H9 (cell line): ENCODE measurements at regions not wholly inside any gene's neighbourhood (a gene's known extent, or its start where the extent isn't known, plus 50 kb on each side); places are given as distances from the start of the nearest gene placed in this dataset.

Experiments
- DNase-seq: peaks from one replicate; pipeline ENCODE4 v3.0.0-alpha.2; 2017
- H2AFZ ChIP-seq: one replicate; pipeline ENCODE4 v1.6.1; 2013; ENCODE audit warnings: mild to moderate bottlenecking, low read length, control low read depth, moderate library complexity
- H2AK5ac ChIP-seq: 2 replicates; pipeline ENCODE4 v1.6.1; 2013; ENCODE audit warnings: low read length, control low read depth, mixed read lengths; ENCODE audit not compliant: insufficient read length
- H2BK120ac ChIP-seq: one replicate; pipeline ENCODE4 v1.6.1; 2013; ENCODE audit warnings: low read depth, mild to moderate bottlenecking, low read length, control low read depth, inconsistent platforms; ENCODE audit not compliant: poor library complexity, severe bottlenecking
- H2BK12ac ChIP-seq: 2 replicates; pipeline ENCODE4 v1.6.1; 2013; ENCODE audit warnings: low read length, control low read depth, mixed read lengths, low read depth; ENCODE audit not compliant: insufficient read length
- H2BK15ac ChIP-seq: 2 replicates; pipeline ENCODE4 v1.6.1; 2013; ENCODE audit warnings: low read depth, low read length, control low read depth
- H2BK20ac ChIP-seq: one replicate; pipeline ENCODE4 v1.6.1; 2013; ENCODE audit warnings: low read depth, mild to moderate bottlenecking, low read length, control low read depth, inconsistent platforms; ENCODE audit not compliant: poor library complexity, severe bottlenecking
- H2BK5ac ChIP-seq: 2 replicates; pipeline ENCODE4 v1.6.1; 2013; ENCODE audit warnings: low read length, control low read depth, mixed read lengths; ENCODE audit not compliant: insufficient read length
- H3K14ac ChIP-seq: 2 replicates; pipeline ENCODE4 v1.6.1; 2013; ENCODE audit warnings: low read length, control low read depth; ENCODE audit not compliant: insufficient read depth
- H3K18ac ChIP-seq: 2 replicates; pipeline ENCODE4 v1.6.1; 2013; ENCODE audit warnings: low read depth, mild to moderate bottlenecking, mixed read lengths, low read length, control low read depth; ENCODE audit not compliant: insufficient read length
- H3K23ac ChIP-seq: 2 replicates; pipeline ENCODE4 v1.6.1; 2013; ENCODE audit warnings: low read length, control low read depth, mixed read lengths, low read depth; ENCODE audit not compliant: insufficient read length
- H3K23me2 ChIP-seq: 2 replicates; pipeline ENCODE4 v1.6.1; 2013; ENCODE audit warnings: low read depth, mild to moderate bottlenecking, mixed read lengths, low read length, control low read depth; ENCODE audit not compliant: insufficient read length, poor library complexity, severe bottlenecking
- H3K27ac ChIP-seq: 2 replicates; pipeline ENCODE4 v1.5.1; 2013; ENCODE audit warnings: low read length, control low read depth, mixed read lengths, low read depth; ENCODE audit not compliant: insufficient read length
- H3K27me3 ChIP-seq: 2 replicates; pipeline ENCODE4 v1.6.1; 2013; ENCODE audit warnings: low read length, control low read depth, inconsistent platforms; ENCODE audit not compliant: insufficient read depth
- H3K4ac ChIP-seq: 2 replicates; pipeline ENCODE4 v1.6.1; 2013; ENCODE audit warnings: low read depth, mild to moderate bottlenecking, control low read depth, inconsistent platforms, low read length, moderate library complexity
- H3K4me1 ChIP-seq: 2 replicates; pipeline ENCODE4 v1.6.1; 2013; ENCODE audit warnings: low read length, control low read depth, inconsistent platforms; ENCODE audit not compliant: insufficient read depth
- H3K4me2 ChIP-seq: 2 replicates; pipeline ENCODE4 v1.6.1; 2013; ENCODE audit warnings: low read length, control low read depth, mixed read lengths; ENCODE audit not compliant: insufficient read length, insufficient read depth
- H3K56ac ChIP-seq: 2 replicates; pipeline ENCODE4 v1.6.1; 2013; ENCODE audit warnings: low read depth, mild to moderate bottlenecking, mixed read lengths, low read length, control low read depth; ENCODE audit not compliant: insufficient read length
- H3K79me1 ChIP-seq: 2 replicates; pipeline ENCODE4 v1.6.1; 2013; ENCODE audit warnings: low read depth, mild to moderate bottlenecking, moderate library complexity, low read length, control low read depth, inconsistent platforms; ENCODE audit not compliant: insufficient read depth, poor library complexity, severe bottlenecking
- H3K79me2 ChIP-seq: 2 replicates; pipeline ENCODE4 v1.6.1; 2013; ENCODE audit warnings: low read length, control low read depth, inconsistent platforms; ENCODE audit not compliant: insufficient read depth
- H3K9ac ChIP-seq: 2 replicates; pipeline ENCODE4 v1.6.1; 2013; ENCODE audit warnings: low read length, control low read depth, mixed read lengths; ENCODE audit not compliant: insufficient read length; ENCODE audit errors: extremely low read depth
- H3K9me3 ChIP-seq: one replicate; pipeline ENCODE4 v1.6.1; 2013; ENCODE audit warnings: low read depth, low read length, inconsistent platforms; ENCODE audit not compliant: control insufficient read depth
- H3T11ph ChIP-seq: one replicate; pipeline ENCODE4 v1.6.1; 2013; ENCODE audit warnings: mild to moderate bottlenecking, low read length, control low read depth, inconsistent platforms
- H4K20me1 ChIP-seq: one replicate; pipeline ENCODE4 v1.6.1; 2013; ENCODE audit not compliant: control insufficient read depth, insufficient read length, insufficient read depth
- H4K5ac ChIP-seq: 2 replicates; pipeline ENCODE4 v1.6.1; 2013; ENCODE audit warnings: low read depth, mild to moderate bottlenecking, mixed read lengths, low read length, control low read depth; ENCODE audit not compliant: insufficient read length
- H4K8ac ChIP-seq: replicated peaks from 2 replicates; pipeline ENCODE4 v1.6.1; 2013; ENCODE audit warnings: low read length, control low read depth, mixed read lengths, low read depth; ENCODE audit not compliant: insufficient read length
- H4K91ac ChIP-seq: 2 replicates; pipeline ENCODE4 v1.6.1; 2013; ENCODE audit warnings: low read depth, mild to moderate bottlenecking, moderate library complexity, mixed read lengths, low read length, control low read depth; ENCODE audit not compliant: insufficient read length
- H3K27ac Mint-ChIP-seq, 3 experiments: 2 replicates in 2 of 3; 3 replicates in 1 of 3; pipeline ENCODE4 v1.8.0; 2020 to 2021; ENCODE audit warnings: mixed read lengths in 3 of 3, mild to moderate bottlenecking in 1 of 3, moderate library complexity in 1 of 3
- H3K27me3 Mint-ChIP-seq: 2 replicates; pipeline ENCODE4 v1.8.0; 2021; ENCODE audit warnings: low read depth, mild to moderate bottlenecking, moderate library complexity, mixed read lengths
- H3K36me3 Mint-ChIP-seq, 3 experiments: 2 replicates in 2 of 3; 3 replicates in 1 of 3; pipeline ENCODE4 v1.8.0; 2020 to 2021; ENCODE audit warnings: low read depth in 3 of 3, mixed read lengths in 3 of 3; ENCODE audit not compliant: insufficient read depth in 1 of 3
- H3K4me1 Mint-ChIP-seq, 2 experiments: 2 replicates each; pipeline ENCODE4 v1.8.0; 2020; ENCODE audit warnings: mixed read lengths in 2 of 2
- H3K4me3 Mint-ChIP-seq, 2 experiments: 2 replicates in 1 of 2; 3 replicates in 1 of 2; pipeline ENCODE4 v1.8.0; 2020 to 2021; ENCODE audit warnings: mild to moderate bottlenecking in 2 of 2, mixed read lengths in 2 of 2, moderate library complexity in 1 of 2
- H3K9me3 Mint-ChIP-seq, 2 experiments: 2 replicates in 1 of 2; 3 replicates in 1 of 2; pipeline ENCODE4 v1.8.0; 2020; ENCODE audit warnings: mild to moderate bottlenecking in 2 of 2, mixed read lengths in 2 of 2, moderate library complexity in 1 of 2
- CTCF ChIP-seq: fragments of 200-600 bp; sonication (generic); conservative IDR thresholded peaks from 3 replicates; pipeline ENCODE4 v1.8.0; 2021; ENCODE audit warnings: antibody characterized with exemption, mild to moderate bottlenecking
- WGBS: extraction: QIAGEN DNeasy Blood & Tissue Kit; methylation state at CpG from one replicate; pipeline ENCODE4 v1.1.7; 2013; ENCODE audit warnings: missing lambda C conversion rate, low lambda C conversion rate, mixed read lengths; ENCODE audit not compliant: insufficient read length; ENCODE audit errors: extremely low coverage; 5-methylcytosine and 5-hydroxymethylcytosine counted together

GRCh38 chr3:26050776-26051175, 260.9 kb downstream of the OXSM start:
- no peak overlapping the region for H2AFZ ChIP-seq
- H3K36me3 Mint-ChIP-seq = no peaks in the 10 kb centered on the region
- H4K5ac ChIP-seq = no peak overlapping the region
- H2BK15ac ChIP-seq = no peak overlapping the region
- no peak overlapping the region for H2BK12ac ChIP-seq
- no peak overlapping the region for H2BK5ac ChIP-seq
- H3K9me3 ChIP-seq = no peaks in the 10 kb centered on the region
- H3K23ac ChIP-seq = no peak overlapping the region
- no peaks in the 10 kb centered on the region for H3K4me1 ChIP-seq
- no CpG with 5 or more reads among the region's 1 CpG for WGBS
- H2BK120ac ChIP-seq = no peak overlapping the region
- no peaks in the 10 kb centered on the region for H3K27me3 Mint-ChIP-seq
- H2BK20ac ChIP-seq = no peak overlapping the region
- no peak overlapping the region for H2AK5ac ChIP-seq
- peaks cover 5 to 7% of the 10 kb centered on the region in 2 experiments; a peak in 3 of 4 replicates for H3K4me1 Mint-ChIP-seq
- no peak overlapping the region for H3K14ac ChIP-seq
- H3K56ac ChIP-seq = no peak overlapping the region
- no peaks in the 10 kb centered on the region for H3K79me2 ChIP-seq
- no peaks in the 10 kb centered on the region for H3K79me1 ChIP-seq
- H4K20me1 ChIP-seq = no peaks in the 10 kb centered on the region
- H3K18ac ChIP-seq = no peak overlapping the region
- no peak overlapping the region for H3K9ac ChIP-seq
- no peak overlapping the region for H3K4me3 Mint-ChIP-seq
- no peak overlapping the region for H3K27ac ChIP-seq
- no peaks in the 10 kb centered on the region for H3K9me3 Mint-ChIP-seq
- no peak overlapping the region for H4K91ac ChIP-seq
- no peak overlapping the region for H3K27ac Mint-ChIP-seq
- TF ChIP-seq CTCF = no peak
- H3K27me3 ChIP-seq = no peaks in the 10 kb centered on the region
- no peak overlapping the region for H3K4me2 ChIP-seq
- no peaks in the 10 kb centered on the region for H3K23me2 ChIP-seq
- no peak overlapping the region for H3K4ac ChIP-seq
- no peak for DNase-seq
- H4K8ac ChIP-seq = no peak overlapping the region
- no peak overlapping the region for H3T11ph ChIP-seq
